Activated CD8-positive, alpha-beta T cell treated with anti-CD3 and anti-CD28 coated beads, Interleukin-2, amount 10 ng/mL, durations not matched to agents 7 days and 5 days (primary cell): ENCODE measurements at regions not wholly inside any gene's neighbourhood (a gene's known extent, or its start where the extent isn't known, plus 50 kb on each side); places are given as distances from the start of the nearest gene placed in this dataset.

Experiments
- ATAC-seq: fragments of 150-1000 bp; cut with Tn5 transposase; one replicate; pipeline ENCODE4 v1.10.0; 2021; ENCODE audit warnings: moderate library complexity
- CTCF ChIA-PET: fragments of 350-600 bp; sonication (Branson Sonifier 250); formaldehyde crosslinking; loops from one replicate; lab custom pipeline; 2021; ENCODE audit warnings: antibody characterized with exemption; lab: Charles Lee
- POLR2A ChIA-PET: fragments of 350-600 bp; sonication (Branson Sonifier 250); formaldehyde crosslinking; loops from one replicate; lab custom pipeline; 2021; ENCODE audit warnings: antibody characterized with exemption; lab: Charles Lee
- DNase-seq: peaks from one replicate; pipeline ENCODE4 v3.0.0-alpha.2; 2020
- H3K27ac Mint-ChIP-seq: one replicate; pipeline ENCODE4 v1.8.0; 2021; ENCODE audit warnings: mild to moderate bottlenecking, mixed read lengths
- H3K27me3 Mint-ChIP-seq: one replicate; pipeline ENCODE4 v1.8.0; 2021; ENCODE audit warnings: low read depth, mixed read lengths
- H3K36me3 Mint-ChIP-seq: one replicate; pipeline ENCODE4 v1.8.0; 2021; ENCODE audit warnings: low read depth, mixed read lengths
- H3K4me1 Mint-ChIP-seq: one replicate; pipeline ENCODE4 v1.8.0; 2021; ENCODE audit warnings: low read depth, mixed read lengths
- H3K4me3 Mint-ChIP-seq: one replicate; pipeline ENCODE4 v1.8.0; 2021; ENCODE audit warnings: mild to moderate bottlenecking, mixed read lengths
- H3K9me3 Mint-ChIP-seq: one replicate; pipeline ENCODE4 v1.8.0; 2022; ENCODE audit warnings: mixed read lengths; ENCODE audit not compliant: insufficient read depth

DNA sequence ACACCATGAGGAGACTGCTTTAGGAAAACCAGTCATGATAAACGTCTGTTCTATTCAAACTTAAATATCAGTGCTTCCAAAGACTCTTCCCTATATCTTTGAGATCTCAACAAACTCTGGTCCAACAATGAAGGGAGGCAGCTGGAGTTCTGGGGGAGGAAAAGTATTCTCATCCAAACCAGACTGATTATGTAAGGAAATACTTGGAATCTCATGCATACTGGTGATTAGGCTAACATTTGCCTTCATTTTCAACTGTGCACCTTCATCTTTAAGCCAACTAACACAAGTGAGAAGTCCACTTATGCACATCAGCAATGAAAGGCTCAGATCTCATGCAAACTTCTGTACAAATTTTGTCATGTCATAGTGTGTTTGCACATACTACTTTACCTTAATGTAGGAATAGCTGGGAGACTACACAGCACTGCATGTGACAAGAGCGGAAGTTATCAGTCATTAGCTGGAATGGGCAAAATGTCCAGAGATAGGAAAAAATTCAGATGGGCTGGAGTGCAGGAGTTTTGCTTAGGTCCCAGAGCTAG is 67.5 kb upstream of the STK17B start:
- ATAC-seq (no peak), DNase-seq (no peak)
- peaks cover 9% of the 10 kb centered on the region for H3K9me3 Mint-ChIP-seq
- H3K4me1 Mint-ChIP-seq: peaks cover 89% of the 10 kb centered on the region
- H3K27me3 Mint-ChIP-seq: no peaks in the 10 kb centered on the region
- CTCF ChIA-PET: interaction anchor here (1.0 to 11.4 kb wide), 12 partner anchors 10 to 90 kb away, joined by 3 to 80 read pairs (median 8); partner anchors contain the start of gene STK17B
- H3K4me3 Mint-ChIP-seq: peak overlapping the region; percentile 58
- peak overlapping the region; percentile 99 for H3K27ac Mint-ChIP-seq
- POLR2A ChIA-PET: interaction anchor here (0.7 to 13.5 kb wide), 11 partner anchors 14 to 75 kb away, joined by 3 to 261 read pairs (median 25); partner anchors contain the start of gene STK17B
- peaks cover 27% of the 10 kb centered on the region for H3K36me3 Mint-ChIP-seq

GRCh38 chr2:196239622-196240587 is 68.5 kb upstream of the STK17B start:
- peaks cover 27% of the 10 kb centered on the region for H3K36me3 Mint-ChIP-seq
- peak overlapping the region; percentile 99 for H3K27ac Mint-ChIP-seq
- H3K27me3 Mint-ChIP-seq: no peaks in the 10 kb centered on the region
- ATAC-seq (peak; percentile 75), DNase-seq (peak; percentile 94)
- peaks cover 86% of the 10 kb centered on the region for H3K4me1 Mint-ChIP-seq
- peaks cover 9% of the 10 kb centered on the region for H3K9me3 Mint-ChIP-seq
- POLR2A ChIA-PET: interaction anchor here (0.8 to 13.5 kb wide), 19 partner anchors 9 to 86 kb away, joined by 3 to 261 read pairs (median 5); partner anchors contain the start of gene STK17B
- peak overlapping the region; percentile 58 for H3K4me3 Mint-ChIP-seq
- CTCF ChIA-PET: interaction anchor here (0.7 to 11.4 kb wide), 13 partner anchors 11 to 73 kb away, joined by 3 to 80 read pairs (median 6); no protein-coding TSS in a partner anchor

GRCh38 chr2:196241175-196241574 is 69.8 kb upstream of the STK17B start:
- peak; percentile 12 for ATAC-seq

DNA sequence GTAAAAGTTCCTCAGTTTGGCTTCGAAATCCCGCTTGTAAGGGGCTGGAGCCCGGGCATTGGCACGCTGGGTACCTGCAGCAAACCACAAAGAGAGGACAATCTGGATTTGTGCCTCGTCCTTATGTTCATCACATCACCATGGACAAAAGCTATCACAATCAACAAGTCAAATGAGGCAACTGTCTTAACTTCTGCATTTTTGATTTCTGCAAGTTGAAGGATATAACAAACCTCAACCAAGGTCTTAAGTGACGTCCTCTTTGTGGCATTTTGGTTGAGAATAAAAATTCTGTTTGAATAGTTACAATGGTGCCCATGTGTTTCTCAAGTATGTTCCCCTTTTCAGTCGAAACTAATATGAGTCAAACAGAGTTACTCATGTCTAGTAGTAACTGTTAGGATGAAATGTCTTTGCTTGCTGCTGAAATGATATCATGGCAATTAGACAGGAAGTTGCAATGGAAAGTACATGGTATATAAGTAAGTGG is 70.8 kb upstream of the STK17B start:
- ChIA-PET CTCF (interaction anchor here (1.0 to 11.4 kb wide), 18 partner anchors 10 to 95 kb away, joined by 3 to 80 read pairs (median 6); no protein-coding TSS in a partner anchor), POLR2A (interaction anchor here (1.2 to 13.5 kb wide), 11 partner anchors 9 to 78 kb away, joined by 3 to 261 read pairs (median 27); partner anchors contain the start of gene STK17B)
- peak; percentile 36 for DNase-seq
- peaks cover 76% of the 10 kb centered on the region for H3K4me1 Mint-ChIP-seq
- H3K36me3 Mint-ChIP-seq: peaks cover 19% of the 10 kb centered on the region
- H3K4me3 Mint-ChIP-seq: peak overlapping the region; percentile 71
- H3K9me3 Mint-ChIP-seq: peaks cover 4% of the 10 kb centered on the region
- no peaks in the 10 kb centered on the region for H3K27me3 Mint-ChIP-seq
- H3K27ac Mint-ChIP-seq: peak overlapping the region; percentile 99
- ATAC-seq: peak; percentile 67

More at GRCh38 chr2:196241175-196241574, 69.8 kb upstream of the STK17B start:
- POLR2A ChIA-PET: interaction anchor here (0.8 to 13.5 kb wide), 12 partner anchors 10 to 82 kb away, joined by 3 to 261 read pairs (median 26); partner anchors contain the start of gene STK17B
- H3K9me3 Mint-ChIP-seq: peaks cover 9% of the 10 kb centered on the region
- H3K4me1 Mint-ChIP-seq: peaks cover 86% of the 10 kb centered on the region
- H3K4me3 Mint-ChIP-seq: peak overlapping the region; percentile 63
- H3K27ac Mint-ChIP-seq: peak overlapping the region; percentile 99
- peaks cover 27% of the 10 kb centered on the region for H3K36me3 Mint-ChIP-seq
- no peaks in the 10 kb centered on the region for H3K27me3 Mint-ChIP-seq
- DNase-seq: peak; percentile 49
- CTCF ChIA-PET: interaction anchor here (0.8 to 11.4 kb wide), 20 partner anchors 10 to 96 kb away, joined by 3 to 80 read pairs (median 5); no protein-coding TSS in a partner anchor

DNA sequence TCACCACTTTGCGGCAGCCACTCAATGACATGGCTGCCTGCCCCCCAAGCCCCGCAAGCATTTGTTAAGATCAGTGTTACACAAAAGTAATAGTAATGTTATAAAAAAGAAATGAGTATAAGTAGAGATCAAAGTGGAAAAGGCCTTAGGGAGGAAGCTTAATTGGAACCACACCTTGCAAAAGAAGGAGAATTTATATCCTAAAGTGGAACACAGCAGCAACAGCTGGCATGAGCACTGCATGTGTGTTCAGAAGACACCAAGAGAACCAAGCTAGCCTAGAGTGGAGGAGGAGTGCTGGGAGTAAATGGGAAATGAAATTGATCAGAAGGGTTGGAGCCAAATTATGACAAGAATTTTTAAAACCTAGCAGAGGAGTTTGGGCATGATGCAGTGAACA is 73.1 kb upstream of the STK17B start:
- no peaks in the 10 kb centered on the region for H3K9me3 Mint-ChIP-seq
- peaks cover 5% of the 10 kb centered on the region for H3K36me3 Mint-ChIP-seq
- POLR2A ChIA-PET: interaction anchor here (0.9 to 13.5 kb wide), 4 partner anchors 14 to 73 kb away, joined by 3 to 261 read pairs (median 4); partner anchors contain the start of gene STK17B
- peaks cover 73% of the 10 kb centered on the region for H3K4me1 Mint-ChIP-seq
- DNase-seq (no peak), ATAC-seq (no peak)
- no peak overlapping the region for H3K27ac Mint-ChIP-seq
- CTCF ChIA-PET: interaction anchor here (0.6 to 6.9 kb wide), 8 partner anchors 8 to 618 kb away, joined by 3 to 65 read pairs (median 3); no protein-coding TSS in a partner anchor
- H3K4me3 Mint-ChIP-seq: no peak overlapping the region
- no peaks in the 10 kb centered on the region for H3K27me3 Mint-ChIP-seq

GRCh38 chr2:196244966-196245365 is 73.6 kb upstream of the STK17B start:
- no peak overlapping the region for H3K27ac Mint-ChIP-seq
- DNase-seq (no peak), ATAC-seq (no peak)
- peaks cover 73% of the 10 kb centered on the region for H3K4me1 Mint-ChIP-seq
- H3K27me3 Mint-ChIP-seq: no peaks in the 10 kb centered on the region
- ChIA-PET CTCF (interaction anchor here (0.6 to 6.9 kb wide), 5 partner anchors 8 to 618 kb away, joined by 3 to 65 read pairs (median 4); no protein-coding TSS in a partner anchor), POLR2A (interaction anchor here (0.9 to 13.5 kb wide), 4 partner anchors 14 to 74 kb away, joined by 3 to 261 read pairs (median 14); partner anchors contain the start of gene STK17B)
- H3K36me3 Mint-ChIP-seq: peaks cover 5% of the 10 kb centered on the region
- H3K4me3 Mint-ChIP-seq: no peak overlapping the region
- H3K9me3 Mint-ChIP-seq: no peaks in the 10 kb centered on the region

GRCh38 chr2:196245378-196246140 is 74.2 kb upstream of the STK17B start:
- Mint-ChIP-seq H3K27ac (no peak overlapping the region), H3K9me3 (no peaks in the 10 kb centered on the region), H3K27me3 (no peaks in the 10 kb centered on the region), H3K36me3 (peaks cover 5% of the 10 kb centered on the region), H3K4me1 (peaks cover 74% of the 10 kb centered on the region), H3K4me3 (no peak overlapping the region)
- POLR2A ChIA-PET: interaction anchor here (0.6 to 13.5 kb wide), 4 partner anchors 14 to 75 kb away, joined by 3 to 261 read pairs (median 14); partner anchors contain the start of gene STK17B
- no peak for DNase-seq
- CTCF ChIA-PET: interaction anchor here (1.6 to 6.9 kb wide), 3 partner anchors 9 to 15 kb away, joined by 3 to 65 read pairs (median 5); no protein-coding TSS in a partner anchor
- ATAC-seq: no peak

DNA sequence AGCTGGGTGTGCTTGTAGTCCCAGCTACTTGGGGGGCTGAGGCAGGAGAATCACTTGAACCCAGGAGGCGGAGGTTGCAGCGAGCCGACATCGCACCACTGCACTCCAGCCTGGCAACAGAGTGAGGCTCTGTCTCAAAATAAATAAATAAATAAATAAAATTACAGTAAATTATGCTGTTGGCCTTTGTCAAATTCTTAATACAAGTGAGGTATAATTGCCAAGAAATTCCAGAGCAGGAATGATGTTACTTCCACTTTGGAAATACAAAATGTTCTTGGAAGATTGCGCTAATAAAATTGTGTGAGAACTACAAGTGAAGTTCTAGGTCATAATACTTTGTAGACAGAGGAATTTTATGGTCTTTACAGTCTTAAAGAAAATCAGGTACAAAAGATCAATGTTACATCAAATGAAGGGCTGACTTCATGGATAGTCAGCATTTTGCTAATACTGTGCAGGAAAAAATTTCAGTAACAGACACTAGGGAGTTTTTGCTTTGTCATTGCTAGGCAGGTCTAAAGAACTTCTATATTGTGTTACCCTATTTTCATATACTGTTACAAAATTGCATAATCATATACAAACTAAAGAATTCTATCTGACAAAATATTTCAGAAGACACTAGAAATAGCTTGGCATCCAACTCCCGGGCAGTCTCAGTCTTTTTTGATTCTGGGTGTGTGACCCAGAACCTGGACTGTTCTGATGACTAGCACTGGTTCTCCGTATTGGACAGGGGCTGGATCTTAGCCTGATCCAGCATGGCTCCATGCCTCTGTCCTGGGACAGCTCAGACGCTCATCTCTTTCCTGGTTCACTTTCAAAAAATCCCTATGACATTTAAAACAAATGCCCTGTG is 76.0 kb upstream of the STK17B start:
- CTCF ChIA-PET: interaction anchor here (0.9 to 6.9 kb wide), 8 partner anchors 7 to 170 kb away, joined by 3 to 65 read pairs (median 6); no protein-coding TSS in a partner anchor

GRCh38 chr2:196247976-196248280 is 76.5 kb upstream of the STK17B start:
- Mint-ChIP-seq H3K4me1 (peaks cover 74% of the 10 kb centered on the region), H3K27me3 (no peaks in the 10 kb centered on the region), H3K27ac (no peak overlapping the region), H3K4me3 (no peak overlapping the region), H3K36me3 (peaks cover 15% of the 10 kb centered on the region), H3K9me3 (peaks cover 3% of the 10 kb centered on the region)
- POLR2A ChIA-PET: interaction anchor here (0.6 to 13.5 kb wide), 5 partner anchors 11 to 81 kb away, joined by 4 to 261 read pairs (median 9); partner anchors contain the start of gene STK17B
- CTCF ChIA-PET: interaction anchor here (0.9 to 6.9 kb wide), 7 partner anchors 9 to 171 kb away, joined by 3 to 65 read pairs (median 6); no protein-coding TSS in a partner anchor
- ATAC-seq: no peak
- DNase-seq: no peak

More for the DNA sequence above, 76.0 kb upstream of the STK17B start:
- POLR2A ChIA-PET: interaction anchor here (0.6 to 13.5 kb wide), 5 partner anchors 12 to 80 kb away, joined by 4 to 261 read pairs (median 9); partner anchors contain the start of gene STK17B
- ATAC-seq (no peak), DNase-seq (no peak)
- H3K9me3 Mint-ChIP-seq: peaks cover 3% of the 10 kb centered on the region
- H3K4me1 Mint-ChIP-seq: peaks cover 73% of the 10 kb centered on the region
- no peak overlapping the region for H3K27ac Mint-ChIP-seq
- H3K4me3 Mint-ChIP-seq: no peak overlapping the region
- H3K27me3 Mint-ChIP-seq: no peaks in the 10 kb centered on the region
- peaks cover 11% of the 10 kb centered on the region for H3K36me3 Mint-ChIP-seq
